ENCODE measurements at regions not wholly inside any gene's neighbourhood (a gene's known extent, or its start where the extent isn't known, plus 50 kb on each side); places are given as distances from the start of the nearest gene placed in this dataset.

DNA sequence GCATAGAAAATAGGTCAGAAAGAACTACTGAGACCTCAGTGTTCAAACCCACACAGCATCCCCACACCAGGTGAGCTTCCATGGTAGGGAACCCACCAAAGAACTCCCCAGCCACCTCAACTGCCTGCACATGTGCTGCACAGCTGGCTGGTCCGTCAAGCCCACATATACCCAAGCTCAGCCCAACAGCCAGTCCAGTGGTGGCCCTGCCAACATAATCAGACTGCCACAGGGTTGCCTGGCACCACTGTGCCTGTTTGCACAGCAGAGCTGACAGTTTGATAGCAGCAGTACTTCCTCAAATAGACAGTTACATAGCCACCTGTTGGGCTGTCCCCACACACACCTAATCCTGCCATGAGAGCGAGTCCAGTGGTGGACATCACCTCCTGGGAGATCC is 283.3 kb upstream of the PRMT6 start:
- TF ChIP-seq POLR2A (IDR thresholded peaks at IDR 0.05) = no peak
- no peak for TF ChIP-seq CTCF (IDR thresholded peaks at IDR 0.05)
- TF ChIP-seq POLR2AphosphoS5 (IDR thresholded peaks at IDR 0.05; ENCODE audit: insufficient read depth in 1 of 2, low read depth in 1 of 2) = no peak
